ENCODE measurements at regions not wholly inside any gene's neighbourhood (a gene's known extent, or its start where the extent isn't known, plus 50 kb on each side); places are given as distances from the start of the nearest gene placed in this dataset.
"Not testable (repeated sequence)": the region's sequence is repeated elsewhere in the genome, so short reads cannot be mapped to it uniquely, and the experiment has no call there.

DNA sequence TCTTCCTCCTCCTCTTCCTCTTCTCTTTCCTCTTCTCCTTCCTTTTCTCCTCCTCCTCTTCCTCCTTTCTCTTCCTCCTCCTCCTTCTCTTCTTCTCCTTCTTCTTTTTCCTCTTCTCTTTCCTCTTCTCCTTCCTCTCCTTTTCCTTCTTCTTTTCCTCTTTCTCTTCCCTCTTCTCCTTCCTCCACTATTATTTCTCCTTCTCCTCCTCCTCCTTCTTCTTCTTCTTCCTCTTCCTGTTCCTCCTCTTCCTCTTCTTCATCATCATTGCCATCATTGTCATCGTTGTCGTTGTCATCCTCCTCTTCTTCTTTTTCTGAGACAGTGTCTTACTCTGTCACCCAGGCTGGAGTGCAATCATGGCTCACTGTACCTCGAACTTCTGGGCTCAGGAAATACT is 256.3 kb upstream of the SOX4 start:
- no peak for TF ChIP-seq EZH2 (IDR thresholded peaks at IDR 0.05; ENCODE audit: borderline replicate concordance, low read depth, low read length, severe bottlenecking)
- TF ChIP-seq, protein P1, sequence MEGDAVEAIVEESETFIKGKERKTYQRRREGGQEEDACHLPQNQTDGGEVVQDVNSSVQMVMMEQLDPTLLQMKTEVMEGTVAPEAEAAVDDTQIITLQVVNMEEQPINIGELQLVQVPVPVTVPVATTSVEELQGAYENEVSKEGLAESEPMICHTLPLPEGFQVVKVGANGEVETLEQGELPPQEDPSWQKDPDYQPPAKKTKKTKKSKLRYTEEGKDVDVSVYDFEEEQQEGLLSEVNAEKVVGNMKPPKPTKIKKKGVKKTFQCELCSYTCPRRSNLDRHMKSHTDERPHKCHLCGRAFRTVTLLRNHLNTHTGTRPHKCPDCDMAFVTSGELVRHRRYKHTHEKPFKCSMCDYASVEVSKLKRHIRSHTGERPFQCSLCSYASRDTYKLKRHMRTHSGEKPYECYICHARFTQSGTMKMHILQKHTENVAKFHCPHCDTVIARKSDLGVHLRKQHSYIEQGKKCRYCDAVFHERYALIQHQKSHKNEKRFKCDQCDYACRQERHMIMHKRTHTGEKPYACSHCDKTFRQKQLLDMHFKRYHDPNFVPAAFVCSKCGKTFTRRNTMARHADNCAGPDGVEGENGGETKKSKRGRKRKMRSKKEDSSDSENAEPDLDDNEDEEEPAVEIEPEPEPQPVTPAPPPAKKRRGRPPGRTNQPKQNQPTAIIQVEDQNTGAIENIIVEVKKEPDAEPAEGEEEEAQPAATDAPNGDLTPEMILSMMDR (IDR thresholded peaks at IDR 0.05; ENCODE audit: borderline replicate concordance, extremely low read depth, low read length, poor library complexity, severe bottlenecking) = no peak
- Histone ChIP-seq H2AFZ (ENCODE audit: low read depth, low read length) (no peak overlapping the region), H3K4me2 (ENCODE audit: insufficient read depth, low read length) (no peak overlapping the region), H3K36me3 (ENCODE audit: insufficient read depth, low read length) (no peaks in the 10 kb centered on the region), H3K27ac (ENCODE audit: low read length) (no peak overlapping the region), H3K9ac (ENCODE audit: low read depth, low read length) (no peak overlapping the region), H3K27me3 (ENCODE audit: insufficient read depth, low read length, poor library complexity) (no peaks in the 10 kb centered on the region), H3K79me2 (ENCODE audit: insufficient read depth, low read length) (no peaks in the 10 kb centered on the region), H3K4me1 (ENCODE audit: insufficient read depth, low read length) (no peaks in the 10 kb centered on the region), H4K20me1 (ENCODE audit: insufficient read depth, low read length) (no peaks in the 10 kb centered on the region), H3K9me3 (ENCODE audit: insufficient read depth, low read length, severe bottlenecking) (no peaks in the 10 kb centered on the region), H3K4me3 (ENCODE audit: low read depth in 1 of 2, low read length in 2 of 2) (no peak overlapping the region)
- DNase-seq (no peak), ATAC-seq (ENCODE audit: insufficient read depth, low read depth) (no peak)

DNA sequence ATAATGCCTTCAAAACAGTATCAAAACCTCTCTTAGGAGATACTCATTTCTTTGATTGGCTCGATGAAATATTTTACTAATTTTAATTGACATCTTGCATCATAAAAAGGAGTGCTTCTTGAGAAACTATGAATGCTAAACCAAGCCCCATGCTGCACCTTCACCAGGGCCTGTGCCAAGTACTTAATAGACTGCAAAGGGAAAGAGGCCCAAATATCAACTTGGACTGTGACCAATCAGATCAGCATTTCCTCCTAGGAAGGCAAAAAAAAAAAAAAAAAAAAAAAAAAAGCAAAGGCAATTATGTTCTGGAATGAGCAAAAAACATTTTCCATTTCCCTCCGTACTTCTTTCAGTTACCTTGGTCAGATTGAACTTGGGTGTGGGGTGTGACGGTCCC is 253.0 kb upstream of the SOX4 start:
- no peak overlapping the region for H3K4me3 ChIP-seq (ENCODE audit: low read depth in 1 of 2, low read length in 2 of 2)
- TF ChIP-seq EZH2 (IDR thresholded peaks at IDR 0.05; ENCODE audit: borderline replicate concordance, low read depth, low read length, severe bottlenecking) = no peak
- TF ChIP-seq, protein P1 (IDR thresholded peaks at IDR 0.05; ENCODE audit: borderline replicate concordance, extremely low read depth, low read length, poor library complexity, severe bottlenecking) = no peak
- no peaks in the 10 kb centered on the region for H3K9me3 ChIP-seq (ENCODE audit: insufficient read depth, low read length, severe bottlenecking)
- no peaks in the 10 kb centered on the region for H3K4me1 ChIP-seq (ENCODE audit: insufficient read depth, low read length)
- H3K27me3 ChIP-seq (ENCODE audit: insufficient read depth, low read length, poor library complexity) = no peaks in the 10 kb centered on the region
- ATAC-seq (ENCODE audit: insufficient read depth, low read depth) (no peak), DNase-seq (no peak)
- H2AFZ ChIP-seq (ENCODE audit: low read depth, low read length) = no peak overlapping the region
- no peak overlapping the region for H3K4me2 ChIP-seq (ENCODE audit: insufficient read depth, low read length)
- no peaks in the 10 kb centered on the region for H3K79me2 ChIP-seq (ENCODE audit: insufficient read depth, low read length)
- H3K9ac ChIP-seq (ENCODE audit: low read depth, low read length) = no peak overlapping the region
- H3K36me3 ChIP-seq (ENCODE audit: insufficient read depth, low read length) = no peaks in the 10 kb centered on the region
- H4K20me1 ChIP-seq (ENCODE audit: insufficient read depth, low read length) = no peaks in the 10 kb centered on the region
- H3K27ac ChIP-seq (ENCODE audit: low read length) = no peak overlapping the region

DNA sequence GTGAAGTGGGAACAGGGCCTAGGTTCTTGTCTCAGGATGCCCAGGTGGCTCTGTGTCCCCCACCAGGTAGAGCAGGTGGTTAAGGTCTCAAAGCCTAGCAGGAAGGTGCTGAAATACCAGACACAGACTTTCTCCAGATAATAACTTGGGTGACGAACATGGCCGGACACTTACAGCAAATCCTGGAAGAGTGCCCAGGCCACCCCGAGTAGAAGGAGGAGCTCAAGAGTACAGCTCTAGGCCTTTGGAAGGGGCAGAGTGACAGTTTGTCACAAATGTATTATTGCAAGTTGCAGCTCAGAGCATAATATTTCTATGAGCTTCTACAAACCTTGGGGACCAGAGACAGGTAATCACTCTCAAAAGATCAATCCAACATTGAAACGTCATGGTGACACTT is 251.6 kb upstream of the SOX4 start:
- no peaks in the 10 kb centered on the region for H3K27me3 ChIP-seq (ENCODE audit: insufficient read depth, low read length, poor library complexity)
- no peak for DNase-seq
- H4K20me1 ChIP-seq (ENCODE audit: insufficient read depth, low read length) = no peaks in the 10 kb centered on the region
- no peaks in the 10 kb centered on the region for H3K36me3 ChIP-seq (ENCODE audit: insufficient read depth, low read length)
- H2AFZ ChIP-seq (ENCODE audit: low read depth, low read length) = no peak overlapping the region
- H3K9me3 ChIP-seq (ENCODE audit: insufficient read depth, low read length, severe bottlenecking) = no peaks in the 10 kb centered on the region
- TF ChIP-seq, protein P1 (IDR thresholded peaks at IDR 0.05; ENCODE audit: borderline replicate concordance, extremely low read depth, low read length, poor library complexity, severe bottlenecking) = no peak
- TF ChIP-seq EZH2 (IDR thresholded peaks at IDR 0.05; ENCODE audit: borderline replicate concordance, low read depth, low read length, severe bottlenecking) = no peak
- no peak overlapping the region for H3K4me2 ChIP-seq (ENCODE audit: insufficient read depth, low read length)
- no peaks in the 10 kb centered on the region for H3K79me2 ChIP-seq (ENCODE audit: insufficient read depth, low read length)
- no peak overlapping the region for H3K9ac ChIP-seq (ENCODE audit: low read depth, low read length)
- no peak overlapping the region for H3K4me3 ChIP-seq (ENCODE audit: low read depth in 1 of 2, low read length in 2 of 2)
- H3K4me1 ChIP-seq (ENCODE audit: insufficient read depth, low read length) = no peaks in the 10 kb centered on the region
- no peak for ATAC-seq (ENCODE audit: insufficient read depth, low read depth)
- H3K27ac ChIP-seq (ENCODE audit: low read length) = no peak overlapping the region

GRCh38 chr6:21342501-21342900 is 251.1 kb upstream of the SOX4 start:
- Histone ChIP-seq H3K4me3 (ENCODE audit: low read depth in 1 of 2, low read length in 2 of 2) (no peak overlapping the region), H3K27me3 (ENCODE audit: insufficient read depth, low read length, poor library complexity) (no peaks in the 10 kb centered on the region), H3K4me1 (ENCODE audit: insufficient read depth, low read length) (no peaks in the 10 kb centered on the region), H3K9ac (ENCODE audit: low read depth, low read length) (no peak overlapping the region), H2AFZ (ENCODE audit: low read depth, low read length) (no peak overlapping the region), H3K27ac (ENCODE audit: low read length) (no peak overlapping the region), H3K79me2 (ENCODE audit: insufficient read depth, low read length) (no peaks in the 10 kb centered on the region), H4K20me1 (ENCODE audit: insufficient read depth, low read length) (no peaks in the 10 kb centered on the region), H3K9me3 (ENCODE audit: insufficient read depth, low read length, severe bottlenecking) (no peaks in the 10 kb centered on the region), H3K4me2 (ENCODE audit: insufficient read depth, low read length) (no peak overlapping the region), H3K36me3 (ENCODE audit: insufficient read depth, low read length) (no peaks in the 10 kb centered on the region)
- TF ChIP-seq, protein P1 (IDR thresholded peaks at IDR 0.05; ENCODE audit: borderline replicate concordance, extremely low read depth, low read length, poor library complexity, severe bottlenecking) = no peak
- no peak for TF ChIP-seq EZH2 (IDR thresholded peaks at IDR 0.05; ENCODE audit: borderline replicate concordance, low read depth, low read length, severe bottlenecking)
- ATAC-seq (ENCODE audit: insufficient read depth, low read depth) (no peak), DNase-seq (no peak)

GRCh38 chr6:21345704-21346103 is 247.8 kb upstream of the SOX4 start:
- not testable (repeated sequence) for ATAC-seq (ENCODE audit: insufficient read depth, low read depth); H3K27ac ChIP-seq (ENCODE audit: low read length); H3K9me3 ChIP-seq (ENCODE audit: insufficient read depth, low read length, severe bottlenecking); H3K4me2 ChIP-seq (ENCODE audit: insufficient read depth, low read length); H3K36me3 ChIP-seq (ENCODE audit: insufficient read depth, low read length); H3K9ac ChIP-seq (ENCODE audit: low read depth, low read length); H3K27me3 ChIP-seq (ENCODE audit: insufficient read depth, low read length, poor library complexity); H3K4me1 ChIP-seq (ENCODE audit: insufficient read depth, low read length); H3K4me3 ChIP-seq (ENCODE audit: low read depth in 1 of 2, low read length in 2 of 2); H4K20me1 ChIP-seq (ENCODE audit: insufficient read depth, low read length); H2AFZ ChIP-seq (ENCODE audit: low read depth, low read length); DNase-seq; H3K79me2 ChIP-seq (ENCODE audit: insufficient read depth, low read length)

Measured in DND-41 (cell line).